ENCODE measurements at regions not wholly inside any gene's neighbourhood (a gene's known extent, or its start where the extent isn't known, plus 50 kb on each side); places are given as distances from the start of the nearest gene placed in this dataset.

GRCh38 chr13:83516781-83517180, 365.5 kb downstream of the SLITRK1 start:
- H2BK5ac ChIP-seq (ENCODE audit: low read depth, low read length, poor library complexity, severe bottlenecking) = no peak overlapping the region
- H3K27ac ChIP-seq (ENCODE audit: insufficient read depth, low read length) = no peak overlapping the region
- no peak overlapping the region for H4K91ac ChIP-seq (ENCODE audit: insufficient read depth, low read depth, low read length)
- H2AFZ ChIP-seq (replicated peaks; ENCODE audit: low read length, poor library complexity) = no peak overlapping the region
- H3K4me1 ChIP-seq (ENCODE audit: control insufficient read depth, insufficient read depth, low read length) = no peaks in the 10 kb centered on the region
- ChIA-PET CTCF (no interaction called here), POLR2A (ENCODE audit: unreplicated experiment) (no interaction called here)
- no peak overlapping the region for H2BK15ac ChIP-seq (ENCODE audit: low read depth, low read length)
- no peak overlapping the region for H3K4me2 ChIP-seq (ENCODE audit: low read depth, low read length)
- no peak overlapping the region for H3K18ac ChIP-seq (ENCODE audit: low read depth, low read length)
- dilution Hi-C loops (cut with HindIII; ENCODE audit: low sequenced_read_pairs, unreplicated experiment) = no loop called here
- no peaks in the 10 kb centered on the region for H3K36me3 ChIP-seq (ENCODE audit: control insufficient read depth, insufficient read depth, low read length)
- H3K4me3 ChIP-seq (ENCODE audit: insufficient read depth, low read depth, low read length) = no peak overlapping the region
- H4K20me1 ChIP-seq (ENCODE audit: insufficient read depth, low read length) = no peaks in the 10 kb centered on the region
- H2AK9ac ChIP-seq (replicated peaks; ENCODE audit: low read depth, low read length, poor library complexity) = no peak overlapping the region
- no peaks in the 10 kb centered on the region; the same call in 1 of the 2 replicates for H3K9me3 ChIP-seq (ENCODE audit: control insufficient read depth, insufficient read depth, low read length)
- TF ChIP-seq, protein P1, sequence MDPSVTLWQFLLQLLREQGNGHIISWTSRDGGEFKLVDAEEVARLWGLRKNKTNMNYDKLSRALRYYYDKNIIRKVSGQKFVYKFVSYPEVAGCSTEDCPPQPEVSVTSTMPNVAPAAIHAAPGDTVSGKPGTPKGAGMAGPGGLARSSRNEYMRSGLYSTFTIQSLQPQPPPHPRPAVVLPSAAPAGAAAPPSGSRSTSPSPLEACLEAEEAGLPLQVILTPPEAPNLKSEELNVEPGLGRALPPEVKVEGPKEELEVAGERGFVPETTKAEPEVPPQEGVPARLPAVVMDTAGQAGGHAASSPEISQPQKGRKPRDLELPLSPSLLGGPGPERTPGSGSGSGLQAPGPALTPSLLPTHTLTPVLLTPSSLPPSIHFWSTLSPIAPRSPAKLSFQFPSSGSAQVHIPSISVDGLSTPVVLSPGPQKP (IDR thresholded peaks at IDR 0.05; ENCODE audit: borderline replicate concordance, low read depth, low read length) = no peak
- TF ChIP-seq, protein P2, sequence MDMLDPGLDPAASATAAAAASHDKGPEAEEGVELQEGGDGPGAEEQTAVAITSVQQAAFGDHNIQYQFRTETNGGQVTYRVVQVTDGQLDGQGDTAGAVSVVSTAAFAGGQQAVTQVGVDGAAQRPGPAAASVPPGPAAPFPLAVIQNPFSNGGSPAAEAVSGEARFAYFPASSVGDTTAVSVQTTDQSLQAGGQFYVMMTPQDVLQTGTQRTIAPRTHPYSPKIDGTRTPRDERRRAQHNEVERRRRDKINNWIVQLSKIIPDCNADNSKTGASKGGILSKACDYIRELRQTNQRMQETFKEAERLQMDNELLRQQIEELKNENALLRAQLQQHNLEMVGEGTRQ (IDR thresholded peaks at IDR 0.05; ENCODE audit: low read depth, low read length) = no peak
- no peak for TF ChIP-seq SMC3 (IDR thresholded peaks at IDR 0.05; ENCODE audit: low read depth, low read length)
- TF ChIP-seq FOS (IDR thresholded peaks at IDR 0.05; ENCODE audit: low read depth, low read length) = no peak
- no peak for TF ChIP-seq BHLHE40 (IDR thresholded peaks at IDR 0.05; ENCODE audit: low read depth, low read length)
- no peak for TF ChIP-seq RFX5 (IDR thresholded peaks at IDR 0.05; ENCODE audit: low read depth, low read length)
- TF ChIP-seq MXI1 (IDR thresholded peaks at IDR 0.05; ENCODE audit: borderline replicate concordance, low read depth, low read length) = no peak
- TF ChIP-seq MAZ (IDR thresholded peaks at IDR 0.05; ENCODE audit: borderline replicate concordance, low read depth, low read length) = no peak
- TF ChIP-seq RCOR1 (IDR thresholded peaks at IDR 0.05; ENCODE audit: insufficient replicate concordance, low read length) = no peak
- no peak for TF ChIP-seq NFE2L2 (IDR thresholded peaks at IDR 0.05; ENCODE audit: low read depth, low read length)
- no peak for TF ChIP-seq CEBPB (IDR thresholded peaks at IDR 0.05; ENCODE audit: low read depth, low read length)
- TF ChIP-seq, protein P3, sequence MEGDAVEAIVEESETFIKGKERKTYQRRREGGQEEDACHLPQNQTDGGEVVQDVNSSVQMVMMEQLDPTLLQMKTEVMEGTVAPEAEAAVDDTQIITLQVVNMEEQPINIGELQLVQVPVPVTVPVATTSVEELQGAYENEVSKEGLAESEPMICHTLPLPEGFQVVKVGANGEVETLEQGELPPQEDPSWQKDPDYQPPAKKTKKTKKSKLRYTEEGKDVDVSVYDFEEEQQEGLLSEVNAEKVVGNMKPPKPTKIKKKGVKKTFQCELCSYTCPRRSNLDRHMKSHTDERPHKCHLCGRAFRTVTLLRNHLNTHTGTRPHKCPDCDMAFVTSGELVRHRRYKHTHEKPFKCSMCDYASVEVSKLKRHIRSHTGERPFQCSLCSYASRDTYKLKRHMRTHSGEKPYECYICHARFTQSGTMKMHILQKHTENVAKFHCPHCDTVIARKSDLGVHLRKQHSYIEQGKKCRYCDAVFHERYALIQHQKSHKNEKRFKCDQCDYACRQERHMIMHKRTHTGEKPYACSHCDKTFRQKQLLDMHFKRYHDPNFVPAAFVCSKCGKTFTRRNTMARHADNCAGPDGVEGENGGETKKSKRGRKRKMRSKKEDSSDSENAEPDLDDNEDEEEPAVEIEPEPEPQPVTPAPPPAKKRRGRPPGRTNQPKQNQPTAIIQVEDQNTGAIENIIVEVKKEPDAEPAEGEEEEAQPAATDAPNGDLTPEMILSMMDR (conservative IDR thresholded peaks at IDR 0.05; ENCODE audit: low read depth, low read length) = no peak
- no peak for TF ChIP-seq CHD1 (IDR thresholded peaks at IDR 0.05; ENCODE audit: low read depth, low read length)
- no peak for TF ChIP-seq MAFK (IDR thresholded peaks at IDR 0.05; ENCODE audit: low read depth, low read length)
- TF ChIP-seq RAD21 (IDR thresholded peaks at IDR 0.05; ENCODE audit: low read length) = no peak
- TF ChIP-seq POLR2A (IDR thresholded peaks at IDR 0.05; ENCODE audit: low read depth, low read length) = no peak
- H2BK120ac ChIP-seq (ENCODE audit: low read depth, low read length) = no peak overlapping the region
- H4K8ac ChIP-seq (ENCODE audit: low read depth in 2 of 2, low read length in 2 of 2) = no peak overlapping the region
- no peaks in the 10 kb centered on the region for H3K9me1 ChIP-seq (ENCODE audit: insufficient read depth, low read length)
- H3K9ac ChIP-seq (ENCODE audit: low read depth, low read length) = no peak overlapping the region
- no peak overlapping the region for H3K23ac ChIP-seq (ENCODE audit: low read depth, low read length)
- H3K4ac ChIP-seq (ENCODE audit: low read depth, low read length) = no peak overlapping the region
- no peaks in the 10 kb centered on the region for H3K27me3 ChIP-seq (ENCODE audit: control insufficient read depth, insufficient read depth, low read length)
- no peaks in the 10 kb centered on the region for H3K79me1 ChIP-seq (ENCODE audit: low read depth in 1 of 2, low read length in 2 of 2)
- no TSS peak for BruUV-seq (replicated peaks)
- H2AK5ac ChIP-seq (ENCODE audit: low read depth, low read length) = no peak overlapping the region
- 75% methylated on average over 7 of the region's 25 CpGs; no CpG with 5 or more reads in 1 of the 2 experiments for WGBS, 2 experiments (ENCODE audit: extremely low coverage in 2 of 2, insufficient read length in 1 of 2)
- H4K5ac ChIP-seq (ENCODE audit: low read depth, low read length) = no peak overlapping the region
- no peak overlapping the region for H3K14ac ChIP-seq (replicated peaks; ENCODE audit: low read depth, low read length)
- H2BK20ac ChIP-seq (ENCODE audit: low read depth, low read length) = no peak overlapping the region
- in situ Hi-C loops (cut with MboI; ENCODE audit: low sequenced_read_pairs) = no loop called here
- no peak for DNase-seq
- intact Hi-C loops (cut with micrococcal nuclease) = no loop called here
- no peak for ATAC-seq (ENCODE audit: low read depth)
- H3K56ac ChIP-seq (ENCODE audit: extremely low read depth, insufficient read depth, low read length) = no peak overlapping the region

Data from IMR-90 (cell line).